GM12878 (cell line): ENCODE measurements at regions not wholly inside any gene's neighbourhood (a gene's known extent, or its start where the extent isn't known, plus 50 kb on each side); places are given as distances from the start of the nearest gene placed in this dataset.
A peak's percentile ranks its signal among the peaks of the same experiment; 100 is the strongest.

Experiments
- ATAC-seq: fragments of 200-7000 bp; cut with Tn5 transposase; 3 replicates; pipeline ENCODE4 v1.9.1; 2020; ENCODE audit warnings: mild to moderate bottlenecking, moderate library complexity
- BruUV-seq: library from RNA; stranded (reverse); fragments of 400-500 nt; replicated peaks from 2 replicates; lab custom pipeline; 2021; lab: Mats Ljungman, UMichigan
- CTCF ChIA-PET: fragments of 300-600 bp; sonication (Branson Sonifier 250); formaldehyde crosslinking; extraction: SDS; loops from one replicate; lab custom pipeline; 2021; ENCODE audit warnings: inconsistent platforms; lab: Yijun Ruan, JAX
- POLR2A ChIA-PET: fragments of 350-600 bp; formaldehyde crosslinking; extraction: SDS; loops from one replicate; lab custom pipeline; 2021; ENCODE audit warnings: inconsistent platforms; lab: Charles Lee
- RAD21 ChIA-PET: fragments of 300-600 bp; sonication (Branson Sonifier 250); formaldehyde crosslinking; loops from one replicate; lab custom pipeline; 2023; ENCODE audit warnings: antibody characterized with exemption; ENCODE audit not compliant: unreplicated experiment; lab: Charles Lee
- SMC1A ChIA-PET: fragments of 300-600 bp; sonication (Branson Sonifier 250); formaldehyde crosslinking; loops from one replicate; lab custom pipeline; 2023; ENCODE audit not compliant: unreplicated experiment, uncharacterized antibody; lab: Charles Lee
- DNase-seq: peaks from one replicate; pipeline ENCODE4 v3.0.0-alpha.2; 2011; ENCODE audit warnings: low read depth, low spot score
- FAIRE-seq: peaks from 3 replicates; lab custom pipeline; 2011; peaks lifted over from hg19 to GRCh38; lab: Jason Lieb, UNC
- H2AFZ ChIP-seq: 2 replicates; pipeline ENCODE4 v1.6.0; 2011; ENCODE audit warnings: low read depth, low read length, control low read depth; ENCODE audit not compliant: control insufficient read depth
- H3K27ac ChIP-seq: 2 replicates; pipeline ENCODE4 v1.5.1; 2011; ENCODE audit warnings: control low read depth; ENCODE audit not compliant: control insufficient read depth, insufficient read depth
- H3K27me3 ChIP-seq, 2 experiments: replicated peaks in 1 of 2; 2 replicates each; pipeline versions ENCODE4 v1.6.0 to v1.6.1; 2011; ENCODE audit warnings: low read length in 1 of 2; ENCODE audit not compliant: control insufficient read depth in 2 of 2, insufficient read depth in 2 of 2
- H3K36me3 ChIP-seq, 2 experiments: 2 replicates each; pipeline ENCODE4 v1.5.1; 2011; ENCODE audit warnings: low read length in 1 of 2; ENCODE audit not compliant: control insufficient read depth in 2 of 2, insufficient read depth in 2 of 2
- H3K4me1 ChIP-seq: 2 replicates; pipeline ENCODE4 v1.6.1; 2011; ENCODE audit warnings: mild to moderate bottlenecking, low read length, moderate library complexity, mixed read lengths; ENCODE audit not compliant: control insufficient read depth, insufficient read depth
- H3K4me2 ChIP-seq: 2 replicates; pipeline ENCODE4 v1.6.0; 2011; ENCODE audit warnings: control low read depth; ENCODE audit not compliant: control insufficient read depth, insufficient read depth
- H3K4me3 ChIP-seq: fragments of 200-600 bp; sonication (generic); 2 replicates; pipeline ENCODE4 v1.5.1; 2016
- H3K79me2 ChIP-seq: 2 replicates; pipeline ENCODE4 v1.6.0; 2011; ENCODE audit warnings: low read length; ENCODE audit not compliant: control insufficient read depth, insufficient read depth
- H3K9ac ChIP-seq: 2 replicates; pipeline ENCODE4 v1.8.0; 2011; ENCODE audit warnings: low read length, control low read depth, mixed read lengths; ENCODE audit not compliant: control insufficient read depth, insufficient read depth
- H3K9me3 ChIP-seq: replicated peaks from 3 replicates; pipeline ENCODE4 v1.5.1; 2011; ENCODE audit warnings: mild to moderate bottlenecking, low read length; ENCODE audit not compliant: control insufficient read depth, insufficient read depth
- H4K20me1 ChIP-seq: 2 replicates; pipeline ENCODE4 v1.6.0; 2011; ENCODE audit not compliant: control insufficient read depth, insufficient read depth
- CBX5 ChIP-seq: sonication (generic); IDR thresholded peaks from 2 replicates; pipeline ENCODE4 v1.6.1; 2016; ENCODE audit warnings: low read depth, moderate library complexity, mild to moderate bottlenecking, inconsistent platforms
- CREM ChIP-seq: IDR thresholded peaks from 2 replicates; pipeline ENCODE4 v1.6.1; 2014; ENCODE audit warnings: antibody characterized with exemption, low read depth
- IKZF2 ChIP-seq, 2 experiments: fragments of 450-650 bp; IDR thresholded peaks; 2 replicates each; pipeline ENCODE4 v1.6.1; 2017; ENCODE audit warnings: mild to moderate bottlenecking in 2 of 2, moderate library complexity in 2 of 2
- MEF2A ChIP-seq: IDR thresholded peaks from 2 replicates; pipeline ENCODE4 v1.6.1; 2011; ENCODE audit warnings: low read depth, mild to moderate bottlenecking, low read length, moderate library complexity; ENCODE audit not compliant: insufficient read depth
- NFYA ChIP-seq: IDR thresholded peaks from 2 replicates; pipeline ENCODE4 v1.6.1; 2011; ENCODE audit warnings: low read depth, mild to moderate bottlenecking, low read length, improper control_type of control experiment, borderline replicate concordance
- SKIL ChIP-seq: fragments of 450-650 bp; IDR thresholded peaks from 2 replicates; pipeline ENCODE4 v1.6.1; 2017; ENCODE audit warnings: mild to moderate bottlenecking, low read depth, inconsistent platforms; ENCODE audit not compliant: poor library complexity, severe bottlenecking
- WGBS: methylation state at CpG from one replicate; pipeline ENCODE4 v1.1.6; 2016; ENCODE audit warnings: low lambda C conversion rate; ENCODE audit not compliant: insufficient replicate concordance, insufficient coverage; ENCODE audit errors: missing lambda C conversion rate; 5-methylcytosine and 5-hydroxymethylcytosine counted together
- in situ Hi-C: fragments of 300-500 bp; cut with MboI; formaldehyde crosslinking; loops from 9 replicates; pipeline ENCODE4 v1.14.3; 2018; ENCODE audit warnings: mixed read lengths
- intact Hi-C: fragments of 100-400 bp; cut with micrococcal nuclease; formaldehyde crosslinking; loops from one replicate; pipeline ENCODE4 v1.14.2; 2022; ENCODE audit not compliant: unreplicated experiment
- TF ChIP-seq, protein P1 (sequence below): IDR thresholded peaks from 2 replicates; pipeline ENCODE4 v1.6.1; 2012; ENCODE audit warnings: mild to moderate bottlenecking, low read depth, low read length

DNA sequence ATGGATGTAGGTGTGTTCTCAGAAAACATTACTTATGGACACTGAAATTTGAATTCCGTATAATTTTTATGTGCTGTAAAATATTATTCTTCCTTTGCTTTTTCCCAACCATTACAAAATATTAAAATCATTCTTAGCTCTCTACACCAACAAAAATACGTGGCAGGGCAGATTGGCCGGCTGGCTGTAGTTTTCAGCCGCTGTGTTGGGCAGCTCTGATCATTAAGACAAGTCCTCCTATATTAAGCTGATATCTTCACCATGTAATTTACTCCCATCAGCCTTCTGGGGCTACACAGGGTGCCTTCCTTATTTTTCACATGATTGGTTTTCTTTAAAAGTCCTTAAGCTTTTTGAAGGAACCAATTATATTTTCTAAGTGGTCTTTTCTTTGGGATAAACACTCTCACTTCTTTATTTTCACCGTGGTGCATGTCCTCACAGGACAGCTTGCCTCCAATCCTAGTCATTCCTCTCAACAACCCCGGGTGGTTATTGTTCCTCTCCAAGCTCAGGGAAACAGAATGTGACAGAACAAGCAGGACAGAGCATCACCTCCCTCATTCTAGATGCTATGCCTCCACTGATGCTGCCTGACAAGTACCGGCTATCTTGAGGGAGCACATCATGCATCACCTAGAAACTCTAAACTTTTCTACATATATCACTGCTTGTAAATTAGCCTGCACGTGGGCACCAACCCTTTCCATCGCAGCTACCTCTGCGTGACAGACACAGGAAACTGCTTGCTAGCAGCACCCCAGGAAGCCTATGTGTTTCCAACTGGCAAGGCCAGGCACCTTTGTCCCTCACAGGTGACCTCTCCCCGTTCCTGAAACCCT lies 362.3 kb downstream of the MYCN start:
- ChIA-PET POLR2A (no interaction called here), SMC1A (interaction anchor here (0.5 to 1.6 kb wide), 2 partner anchors 9 to 1113 kb away, joined by 3 to 4 read pairs; no protein-coding TSS in a partner anchor), RAD21 (interaction anchor here (0.8 kb wide), 1 partner anchor 469 kb away, joined by 3 read pairs; no protein-coding TSS in a partner anchor), CTCF (no interaction called here)
- no peak overlapping the region for H2AFZ ChIP-seq
- no peak overlapping the region for H3K9ac ChIP-seq
- 9% methylated on average over 11 of the region's 11 CpGs for WGBS
- H3K79me2 ChIP-seq, result no peaks in the 10 kb centered on the region
- no peak overlapping the region for H3K4me3 ChIP-seq
- no peak for ATAC-seq
- H3K27ac ChIP-seq, result no peak overlapping the region
- no peaks in the 10 kb centered on the region for H3K36me3 ChIP-seq
- no peaks in the 10 kb centered on the region for H4K20me1 ChIP-seq
- BruUV-seq, result no TSS peak
- DNase-seq, result no peak
- no peaks in the 10 kb centered on the region for H3K4me1 ChIP-seq
- FAIRE-seq, result no peak
- in situ Hi-C loops, result no loop called here
- H3K27me3 ChIP-seq, result no peaks in the 10 kb centered on the region
- intact Hi-C loops, result no loop called here
- H3K4me2 ChIP-seq, result peak overlapping the region; percentile 25; the same call in 1 of the 2 replicates
- H3K9me3 ChIP-seq, result no peaks in the 10 kb centered on the region
- no peak for TF ChIP-seq NFYA
- no peak for TF ChIP-seq CREM
- no peak for TF ChIP-seq CBX5
- TF ChIP-seq, protein P1, sequence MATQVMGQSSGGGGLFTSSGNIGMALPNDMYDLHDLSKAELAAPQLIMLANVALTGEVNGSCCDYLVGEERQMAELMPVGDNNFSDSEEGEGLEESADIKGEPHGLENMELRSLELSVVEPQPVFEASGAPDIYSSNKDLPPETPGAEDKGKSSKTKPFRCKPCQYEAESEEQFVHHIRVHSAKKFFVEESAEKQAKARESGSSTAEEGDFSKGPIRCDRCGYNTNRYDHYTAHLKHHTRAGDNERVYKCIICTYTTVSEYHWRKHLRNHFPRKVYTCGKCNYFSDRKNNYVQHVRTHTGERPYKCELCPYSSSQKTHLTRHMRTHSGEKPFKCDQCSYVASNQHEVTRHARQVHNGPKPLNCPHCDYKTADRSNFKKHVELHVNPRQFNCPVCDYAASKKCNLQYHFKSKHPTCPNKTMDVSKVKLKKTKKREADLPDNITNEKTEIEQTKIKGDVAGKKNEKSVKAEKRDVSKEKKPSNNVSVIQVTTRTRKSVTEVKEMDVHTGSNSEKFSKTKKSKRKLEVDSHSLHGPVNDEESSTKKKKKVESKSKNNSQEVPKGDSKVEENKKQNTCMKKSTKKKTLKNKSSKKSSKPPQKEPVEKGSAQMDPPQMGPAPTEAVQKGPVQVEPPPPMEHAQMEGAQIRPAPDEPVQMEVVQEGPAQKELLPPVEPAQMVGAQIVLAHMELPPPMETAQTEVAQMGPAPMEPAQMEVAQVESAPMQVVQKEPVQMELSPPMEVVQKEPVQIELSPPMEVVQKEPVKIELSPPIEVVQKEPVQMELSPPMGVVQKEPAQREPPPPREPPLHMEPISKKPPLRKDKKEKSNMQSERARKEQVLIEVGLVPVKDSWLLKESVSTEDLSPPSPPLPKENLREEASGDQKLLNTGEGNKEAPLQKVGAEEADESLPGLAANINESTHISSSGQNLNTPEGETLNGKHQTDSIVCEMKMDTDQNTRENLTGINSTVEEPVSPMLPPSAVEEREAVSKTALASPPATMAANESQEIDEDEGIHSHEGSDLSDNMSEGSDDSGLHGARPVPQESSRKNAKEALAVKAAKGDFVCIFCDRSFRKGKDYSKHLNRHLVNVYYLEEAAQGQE, result no peak
- TF ChIP-seq IKZF2 (IDR thresholded peaks at IDR 0.05), result no peak
- TF ChIP-seq SKIL, result no peak
- no peak for TF ChIP-seq MEF2A
